GM23338 (cell line): ENCODE measurements at regions not wholly inside any gene's neighbourhood (a gene's known extent, or its start where the extent isn't known, plus 50 kb on each side); places are given as distances from the start of the nearest gene placed in this dataset.

Experiments used
- ATAC-seq: fragments of 200-7000 bp; cut with Tn5 transposase; 3 replicates; pipeline ENCODE4 v1.9.1; 2020
- DNase-seq: peaks from one replicate; pipeline ENCODE4 v3.0.0-alpha.2; 2015; ENCODE audit warnings: low spot score
- H2AFZ ChIP-seq: fragments of 200-600 bp; sonication (generic); 2 replicates; pipeline ENCODE4 v1.8.0; 2016; ENCODE audit warnings: antibody characterized with exemption, mild to moderate bottlenecking, moderate library complexity
- H3F3A ChIP-seq: fragments of 200-600 bp; sonication (generic); replicated peaks from 2 replicates; pipeline ENCODE4 v1.8.0; 2017; ENCODE audit warnings: antibody characterized with exemption, mixed run types, low read depth
- H3K27ac ChIP-seq: fragments of 200-600 bp; sonication (generic); 2 replicates; pipeline ENCODE4 v1.6.1; 2016; ENCODE audit warnings: low read depth
- H3K27me3 ChIP-seq: fragments of 200-600 bp; sonication (generic); 2 replicates; pipeline ENCODE4 v1.8.0; 2016; ENCODE audit warnings: mild to moderate bottlenecking, mixed run types, moderate library complexity; ENCODE audit not compliant: insufficient read depth
- H3K36me3 ChIP-seq: fragments of 200-600 bp; sonication (generic); 2 replicates; pipeline ENCODE4 v1.8.0; 2016; ENCODE audit warnings: mild to moderate bottlenecking; ENCODE audit not compliant: insufficient read depth
- H3K4me1 ChIP-seq: fragments of 200-600 bp; sonication (generic); 2 replicates; pipeline ENCODE4 v1.8.0; 2016; ENCODE audit warnings: mild to moderate bottlenecking, moderate library complexity; ENCODE audit not compliant: insufficient read depth
- H3K4me2 ChIP-seq: fragments of 200-600 bp; sonication (generic); 2 replicates; pipeline ENCODE4 v1.7.1; 2017; ENCODE audit warnings: mixed run types
- H3K4me3 ChIP-seq: fragments of 200-600 bp; sonication (generic); 2 replicates; pipeline ENCODE4 v1.6.1; 2016; ENCODE audit warnings: mixed run types
- H3K79me2 ChIP-seq: fragments of 200-600 bp; sonication (generic); replicated peaks from 2 replicates; pipeline ENCODE4 v1.8.0; 2017; ENCODE audit warnings: mild to moderate bottlenecking; ENCODE audit not compliant: insufficient read depth
- H3K9me2 ChIP-seq: fragments of 200-600 bp; sonication (generic); 2 replicates; pipeline ENCODE4 v1.8.0; 2017; ENCODE audit not compliant: insufficient read depth
- H4K20me1 ChIP-seq: fragments of 200-600 bp; sonication (generic); replicated peaks from 2 replicates; pipeline ENCODE4 v1.8.0; 2017; ENCODE audit warnings: mild to moderate bottlenecking; ENCODE audit not compliant: insufficient read depth
- H3K27ac Mint-ChIP-seq: 2 replicates; pipeline ENCODE4 v1.8.0; 2020; ENCODE audit warnings: inconsistent platforms, mild to moderate bottlenecking, moderate library complexity, mixed read lengths
- H3K27me3 Mint-ChIP-seq: 3 replicates; pipeline ENCODE4 v1.8.0; 2022; ENCODE audit warnings: low read depth, mild to moderate bottlenecking, moderate library complexity, mixed read lengths, inconsistent platforms; ENCODE audit not compliant: insufficient read depth, poor library complexity
- H3K36me3 Mint-ChIP-seq: 3 replicates; pipeline ENCODE4 v1.8.0; 2021; ENCODE audit warnings: low read depth, mild to moderate bottlenecking, inconsistent platforms, moderate library complexity, mixed read lengths
- H3K4me1 Mint-ChIP-seq: 3 replicates; pipeline ENCODE4 v1.8.0; 2020; ENCODE audit warnings: mild to moderate bottlenecking, inconsistent platforms, mixed read lengths
- H3K4me3 Mint-ChIP-seq: 3 replicates; pipeline ENCODE4 v1.8.0; 2021; ENCODE audit warnings: moderate library complexity, mild to moderate bottlenecking, inconsistent platforms, mixed read lengths
- H3K9me3 Mint-ChIP-seq: 3 replicates; pipeline ENCODE4 v1.8.0; 2020; ENCODE audit warnings: moderate library complexity, mild to moderate bottlenecking, inconsistent platforms, mixed read lengths
- CREB1 ChIP-seq: fragments of 250-450 bp; sonication (Bioruptor Pico); IDR thresholded peaks from 2 replicates; pipeline ENCODE4 v1.5.0; 2020; ENCODE audit warnings: low read depth, mild to moderate bottlenecking, moderate library complexity
- EZH2 ChIP-seq: fragments of 200-600 bp; sonication (generic); IDR thresholded peaks from one replicate; pipeline ENCODE4 v1.8.0; 2017; ENCODE audit warnings: antibody characterized with exemption, mild to moderate bottlenecking, low read depth; ENCODE audit not compliant: unreplicated experiment
- EZH2phosphoT487 ChIP-seq: fragments of 200-600 bp; sonication (generic); IDR thresholded peaks from one replicate; pipeline ENCODE4 v1.8.1; 2018; ENCODE audit warnings: antibody characterized with exemption; ENCODE audit not compliant: unreplicated experiment
- POLR2AphosphoS5 ChIP-seq: IDR thresholded peaks from 2 replicates; pipeline ENCODE4 v1.6.1; 2016; ENCODE audit warnings: antibody characterized with exemption, low read depth
- STAT1 ChIP-seq: IDR thresholded peaks from one replicate; pipeline ENCODE4 v1.6.1; 2016; ENCODE audit warnings: antibody characterized with exemption; ENCODE audit not compliant: unreplicated experiment
- ZNF114 ChIP-seq: fragments of 250-450 bp; sonication (Bioruptor Pico); IDR thresholded peaks from 2 replicates; pipeline ENCODE4 v1.5.0; 2020; ENCODE audit warnings: mild to moderate bottlenecking, moderate library complexity
- ZNF331 ChIP-seq: fragments of 250-450 bp; sonication (Bioruptor Pico); IDR thresholded peaks from 2 replicates; pipeline ENCODE4 v1.5.0; 2020; ENCODE audit warnings: low read depth, mild to moderate bottlenecking, moderate library complexity
- TF ChIP-seq, protein P1 (sequence below), 2 experiments: fragments of 200-600 bp in 1 of 2; sonication (generic) in 1 of 2; conservative IDR thresholded peaks; 2 replicates each; pipeline versions ENCODE4 v1.5.1 to v1.6.1; 2016 to 2017; ENCODE audit warnings: antibody characterized with exemption in 2 of 2, low read depth in 2 of 2, mild to moderate bottlenecking in 2 of 2, moderate library complexity in 1 of 2
- TF ChIP-seq, protein P2 (sequence below): IDR thresholded peaks from 2 replicates; pipeline ENCODE4 v1.6.1; 2016; ENCODE audit warnings: antibody characterized with exemption
- TF ChIP-seq, protein P3 (sequence below): fragments of 250-450 bp; sonication (Bioruptor Pico); IDR thresholded peaks from 2 replicates; pipeline ENCODE4 v1.5.0; 2020; ENCODE audit warnings: mild to moderate bottlenecking, moderate library complexity

DNA sequence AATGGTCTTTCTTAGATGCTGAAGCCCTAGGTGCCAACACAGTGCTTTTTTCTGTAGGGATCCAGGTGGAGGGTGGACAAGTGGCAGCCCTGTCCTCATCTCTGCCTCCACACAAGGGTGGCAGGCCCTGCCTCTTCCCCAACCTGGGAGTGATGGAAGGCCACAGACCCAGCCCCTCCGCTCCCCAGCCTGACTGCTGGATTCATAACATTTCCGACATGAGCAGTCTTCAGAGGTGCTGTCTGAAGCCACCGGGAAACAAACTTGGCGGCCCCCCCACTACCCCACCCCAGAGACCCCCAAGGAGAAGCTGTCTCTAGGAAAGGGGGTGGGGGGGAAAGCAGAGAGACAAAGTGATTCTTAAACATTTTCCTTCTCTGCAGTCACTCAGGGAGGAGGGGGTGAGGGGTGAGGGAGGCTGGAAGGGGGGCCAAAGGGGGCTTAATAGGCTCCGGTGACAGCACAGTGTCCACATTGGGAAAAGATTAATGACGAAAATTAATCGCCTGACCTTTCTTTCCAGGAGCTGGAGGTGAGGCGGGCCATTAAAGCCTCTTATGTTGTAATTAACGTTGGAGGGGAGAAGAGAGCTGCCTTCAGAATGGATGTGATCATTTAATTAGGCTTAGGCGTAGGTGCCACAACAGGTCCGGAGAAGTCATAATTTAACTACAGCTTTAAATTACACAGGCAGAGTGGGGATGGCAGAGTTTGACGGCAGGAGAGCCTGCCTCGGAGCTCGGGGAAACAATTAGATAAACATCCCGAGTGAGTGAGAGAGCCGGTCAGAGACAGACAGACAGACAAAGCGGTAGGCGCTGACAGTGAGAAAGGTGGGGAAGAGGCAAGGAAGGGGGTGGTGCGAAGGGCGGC, 76.8 kb upstream of the FOXP4 start:
- ATAC-seq, result no peak
- H3K36me3 Mint-ChIP-seq, result no peaks in the 10 kb centered on the region
- H2AFZ ChIP-seq, result peak overlapping the region; percentile 96
- H3F3A ChIP-seq, result 0 out of 2 replicates have a peak, but pooled peaks cover 14% of the 10 kb centered on the region
- peaks cover 52% of the 10 kb centered on the region for H3K4me1 ChIP-seq
- H3K27me3 ChIP-seq, result peaks cover 95% of the 10 kb centered on the region
- peak overlapping the region; percentile 77 for H3K4me3 ChIP-seq
- no peaks in the 10 kb centered on the region for H3K9me2 ChIP-seq
- peaks cover 60% of the 10 kb centered on the region for H3K27me3 Mint-ChIP-seq
- TF ChIP-seq CREB1 (CRISPR knock-in tag), result no peak
- TF ChIP-seq, protein P1, sequence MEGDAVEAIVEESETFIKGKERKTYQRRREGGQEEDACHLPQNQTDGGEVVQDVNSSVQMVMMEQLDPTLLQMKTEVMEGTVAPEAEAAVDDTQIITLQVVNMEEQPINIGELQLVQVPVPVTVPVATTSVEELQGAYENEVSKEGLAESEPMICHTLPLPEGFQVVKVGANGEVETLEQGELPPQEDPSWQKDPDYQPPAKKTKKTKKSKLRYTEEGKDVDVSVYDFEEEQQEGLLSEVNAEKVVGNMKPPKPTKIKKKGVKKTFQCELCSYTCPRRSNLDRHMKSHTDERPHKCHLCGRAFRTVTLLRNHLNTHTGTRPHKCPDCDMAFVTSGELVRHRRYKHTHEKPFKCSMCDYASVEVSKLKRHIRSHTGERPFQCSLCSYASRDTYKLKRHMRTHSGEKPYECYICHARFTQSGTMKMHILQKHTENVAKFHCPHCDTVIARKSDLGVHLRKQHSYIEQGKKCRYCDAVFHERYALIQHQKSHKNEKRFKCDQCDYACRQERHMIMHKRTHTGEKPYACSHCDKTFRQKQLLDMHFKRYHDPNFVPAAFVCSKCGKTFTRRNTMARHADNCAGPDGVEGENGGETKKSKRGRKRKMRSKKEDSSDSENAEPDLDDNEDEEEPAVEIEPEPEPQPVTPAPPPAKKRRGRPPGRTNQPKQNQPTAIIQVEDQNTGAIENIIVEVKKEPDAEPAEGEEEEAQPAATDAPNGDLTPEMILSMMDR (conservative IDR thresholded peaks at IDR 0.05; ENCODE audit: low read depth in 2 of 2), result no peak
- TF ChIP-seq ZNF114 (CRISPR knock-in tag), result no peak
- TF ChIP-seq, protein P2, sequence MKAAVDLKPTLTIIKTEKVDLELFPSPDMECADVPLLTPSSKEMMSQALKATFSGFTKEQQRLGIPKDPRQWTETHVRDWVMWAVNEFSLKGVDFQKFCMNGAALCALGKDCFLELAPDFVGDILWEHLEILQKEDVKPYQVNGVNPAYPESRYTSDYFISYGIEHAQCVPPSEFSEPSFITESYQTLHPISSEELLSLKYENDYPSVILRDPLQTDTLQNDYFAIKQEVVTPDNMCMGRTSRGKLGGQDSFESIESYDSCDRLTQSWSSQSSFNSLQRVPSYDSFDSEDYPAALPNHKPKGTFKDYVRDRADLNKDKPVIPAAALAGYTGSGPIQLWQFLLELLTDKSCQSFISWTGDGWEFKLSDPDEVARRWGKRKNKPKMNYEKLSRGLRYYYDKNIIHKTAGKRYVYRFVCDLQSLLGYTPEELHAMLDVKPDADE, result no peak
- TF ChIP-seq EZH2, result peak; percentile 58
- DNase-seq, result no peak
- peaks cover 48% of the 10 kb centered on the region for H3K4me1 Mint-ChIP-seq
- no peaks in the 10 kb centered on the region; the same call in 2 of the 3 replicates for H3K9me3 Mint-ChIP-seq
- H3K27ac ChIP-seq, result no peak overlapping the region
- H3K4me3 Mint-ChIP-seq, result peak overlapping the region; percentile 74
- H3K79me2 ChIP-seq, result no peaks in the 10 kb centered on the region
- H4K20me1 ChIP-seq, result no peaks in the 10 kb centered on the region
- H3K27ac Mint-ChIP-seq, result no peak overlapping the region
- peak overlapping the region; percentile 94 for H3K4me2 ChIP-seq
- no peaks in the 10 kb centered on the region for H3K36me3 ChIP-seq

DNA sequence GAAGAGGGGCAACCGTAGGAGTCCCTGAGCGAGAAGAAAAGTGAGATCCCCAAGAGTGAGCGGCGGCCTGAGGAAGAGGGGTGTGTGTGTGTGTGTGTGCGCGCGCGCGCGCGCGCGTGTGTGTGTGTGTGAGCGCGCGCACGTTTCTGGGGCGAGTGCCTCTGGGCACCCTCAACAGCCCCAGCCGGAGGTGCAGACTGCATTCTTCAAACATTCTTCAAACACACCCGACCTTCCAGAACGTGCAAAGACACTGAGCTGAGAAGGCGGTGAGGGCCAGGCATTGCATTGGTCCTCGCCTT, 76.2 kb upstream of the FOXP4 start:
- H3K27ac ChIP-seq, result no peak overlapping the region
- peaks cover 52% of the 10 kb centered on the region for H3K4me1 ChIP-seq
- no peaks in the 10 kb centered on the region for H3K9me2 ChIP-seq
- H3K4me3 Mint-ChIP-seq, result peak overlapping the region; percentile 74
- H3K79me2 ChIP-seq, result no peaks in the 10 kb centered on the region
- no peaks in the 10 kb centered on the region for H4K20me1 ChIP-seq
- H3K9me3 Mint-ChIP-seq, result no peaks in the 10 kb centered on the region; the same call in 2 of the 3 replicates
- peak; percentile 56 for ATAC-seq
- 0 out of 2 replicates have a peak, but pooled peaks cover 14% of the 10 kb centered on the region for H3F3A ChIP-seq
- H3K4me3 ChIP-seq, result peak overlapping the region; percentile 77
- peaks cover 60% of the 10 kb centered on the region for H3K27me3 Mint-ChIP-seq
- H3K27ac Mint-ChIP-seq, result no peak overlapping the region
- H3K27me3 ChIP-seq, result peaks cover 95% of the 10 kb centered on the region
- peak; percentile 79 for DNase-seq
- H3K4me2 ChIP-seq, result peak overlapping the region; percentile 94
- no peaks in the 10 kb centered on the region for H3K36me3 Mint-ChIP-seq
- peak overlapping the region; percentile 96 for H2AFZ ChIP-seq
- H3K36me3 ChIP-seq, result no peaks in the 10 kb centered on the region
- peaks cover 48% of the 10 kb centered on the region for H3K4me1 Mint-ChIP-seq
- TF ChIP-seq EZH2phosphoT487 (no peak), STAT1 (no peak), CREB1 (CRISPR knock-in tag) (no peak), ZNF331 (CRISPR knock-in tag) (no peak), POLR2AphosphoS5 (no peak)
- TF ChIP-seq, protein P3, sequence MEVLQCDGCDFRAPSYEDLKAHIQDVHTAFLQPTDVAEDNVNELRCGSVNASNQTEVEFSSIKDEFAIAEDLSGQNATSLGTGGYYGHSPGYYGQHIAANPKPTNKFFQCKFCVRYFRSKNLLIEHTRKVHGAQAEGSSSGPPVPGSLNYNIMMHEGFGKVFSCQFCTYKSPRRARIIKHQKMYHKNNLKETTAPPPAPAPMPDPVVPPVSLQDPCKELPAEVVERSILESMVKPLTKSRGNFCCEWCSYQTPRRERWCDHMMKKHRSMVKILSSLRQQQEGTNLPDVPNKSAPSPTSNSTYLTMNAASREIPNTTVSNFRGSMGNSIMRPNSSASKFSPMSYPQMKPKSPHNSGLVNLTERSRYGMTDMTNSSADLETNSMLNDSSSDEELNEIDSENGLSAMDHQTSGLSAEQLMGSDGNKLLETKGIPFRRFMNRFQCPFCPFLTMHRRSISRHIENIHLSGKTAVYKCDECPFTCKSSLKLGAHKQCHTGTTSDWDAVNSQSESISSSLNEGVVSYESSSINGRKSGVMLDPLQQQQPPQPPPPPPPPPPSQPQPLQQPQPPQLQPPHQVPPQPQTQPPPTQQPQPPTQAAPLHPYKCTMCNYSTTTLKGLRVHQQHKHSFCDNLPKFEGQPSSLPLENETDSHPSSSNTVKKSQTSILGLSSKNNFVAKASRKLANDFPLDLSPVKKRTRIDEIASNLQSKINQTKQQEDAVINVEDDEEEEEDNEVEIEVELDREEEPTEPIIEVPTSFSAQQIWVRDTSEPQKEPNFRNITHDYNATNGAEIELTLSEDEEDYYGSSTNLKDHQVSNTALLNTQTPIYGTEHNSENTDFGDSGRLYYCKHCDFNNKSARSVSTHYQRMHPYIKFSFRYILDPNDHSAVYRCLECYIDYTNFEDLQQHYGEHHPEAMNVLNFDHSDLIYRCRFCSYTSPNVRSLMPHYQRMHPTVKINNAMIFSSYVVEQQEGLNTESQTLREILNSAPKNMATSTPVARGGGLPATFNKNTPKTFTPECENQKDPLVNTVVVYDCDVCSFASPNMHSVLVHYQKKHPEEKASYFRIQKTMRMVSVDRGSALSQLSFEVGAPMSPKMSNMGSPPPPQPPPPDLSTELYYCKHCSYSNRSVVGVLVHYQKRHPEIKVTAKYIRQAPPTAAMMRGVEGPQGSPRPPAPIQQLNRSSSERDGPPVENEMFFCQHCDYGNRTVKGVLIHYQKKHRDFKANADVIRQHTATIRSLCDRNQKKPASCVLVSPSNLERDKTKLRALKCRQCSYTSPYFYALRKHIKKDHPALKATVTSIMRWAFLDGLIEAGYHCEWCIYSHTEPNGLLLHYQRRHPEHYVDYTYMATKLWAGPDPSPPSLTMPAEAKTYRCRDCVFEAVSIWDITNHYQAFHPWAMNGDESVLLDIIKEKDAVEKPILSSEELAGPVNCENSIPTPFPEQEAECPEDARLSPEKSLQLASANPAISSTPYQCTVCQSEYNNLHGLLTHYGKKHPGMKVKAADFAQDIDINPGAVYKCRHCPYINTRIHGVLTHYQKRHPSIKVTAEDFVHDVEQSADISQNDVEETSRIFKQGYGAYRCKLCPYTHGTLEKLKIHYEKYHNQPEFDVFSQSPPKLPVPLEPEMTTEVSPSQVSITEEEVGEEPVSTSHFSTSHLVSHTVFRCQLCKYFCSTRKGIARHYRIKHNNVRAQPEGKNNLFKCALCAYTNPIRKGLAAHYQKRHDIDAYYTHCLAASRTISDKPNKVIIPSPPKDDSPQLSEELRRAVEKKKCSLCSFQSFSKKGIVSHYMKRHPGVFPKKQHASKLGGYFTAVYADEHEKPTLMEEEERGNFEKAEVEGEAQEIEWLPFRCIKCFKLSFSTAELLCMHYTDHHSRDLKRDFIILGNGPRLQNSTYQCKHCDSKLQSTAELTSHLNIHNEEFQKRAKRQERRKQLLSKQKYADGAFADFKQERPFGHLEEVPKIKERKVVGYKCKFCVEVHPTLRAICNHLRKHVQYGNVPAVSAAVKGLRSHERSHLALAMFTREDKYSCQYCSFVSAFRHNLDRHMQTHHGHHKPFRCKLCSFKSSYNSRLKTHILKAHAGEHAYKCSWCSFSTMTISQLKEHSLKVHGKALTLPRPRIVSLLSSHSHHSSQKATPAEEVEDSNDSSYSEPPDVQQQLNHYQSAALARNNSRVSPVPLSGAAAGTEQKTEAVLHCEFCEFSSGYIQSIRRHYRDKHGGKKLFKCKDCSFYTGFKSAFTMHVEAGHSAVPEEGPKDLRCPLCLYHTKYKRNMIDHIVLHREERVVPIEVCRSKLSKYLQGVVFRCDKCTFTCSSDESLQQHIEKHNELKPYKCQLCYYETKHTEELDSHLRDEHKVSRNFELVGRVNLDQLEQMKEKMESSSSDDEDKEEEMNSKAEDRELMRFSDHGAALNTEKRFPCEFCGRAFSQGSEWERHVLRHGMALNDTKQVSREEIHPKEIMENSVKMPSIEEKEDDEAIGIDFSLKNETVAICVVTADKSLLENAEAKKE (CRISPR knock-in tag), result no peak
